Pancreas (tissue), 10 donors: ENCODE measurements at regions not wholly inside any gene's neighbourhood (a gene's known extent, or its start where the extent isn't known, plus 50 kb on each side); places are given as distances from the start of the nearest gene placed in this dataset.
"Not testable (repeated sequence)": the region's sequence is repeated elsewhere in the genome, so short reads cannot be mapped to it uniquely, and the experiment has no call there.

Source experiments
- ATAC-seq, 4 donors: fragments of 200-7000 bp; cut with Tn5 transposase; one replicate each; pipeline versions ENCODE4 v1.8.0 to v1.9.1; 2020; ENCODE audit warnings: mild to moderate bottlenecking in 4 of 4, moderate library complexity in 4 of 4
- DNase-seq, 6 donors: peaks; one replicate each; pipeline ENCODE4 v3.0.0-alpha.2; 2020
- FAIRE-seq: peaks from 2 replicates; lab custom pipeline; 2012; peaks lifted over from hg19 to GRCh38; lab: Jason Lieb, UNC
- H3K27ac ChIP-seq, 4 donors: fragments of 200-600 bp; sonication (generic); 1 replicate in 3 of 4; 2 replicates in 1 of 4; pipeline versions ENCODE4 v1.5.0 to v1.8.0; 2020
- H3K27me3 ChIP-seq, 4 donors: fragments of 200-600 bp; one replicate each; pipeline ENCODE4 v1.8.0; 2021
- H3K36me3 ChIP-seq, 3 donors: fragments of 200-600 bp; sonication (generic) in 1 of 3; one replicate each; pipeline versions ENCODE4 v1.5.0 to v1.8.0; 2020 to 2021
- H3K4me1 ChIP-seq, 3 donors: fragments of 200-600 bp; one replicate each; pipeline ENCODE4 v1.8.0; 2021
- H3K4me3 ChIP-seq, 4 donors: fragments of 200-600 bp; sonication (generic) in 2 of 4; one replicate each; pipeline versions ENCODE4 v1.5.0 to v1.8.0; 2020 to 2021
- H3K9me3 ChIP-seq, 4 donors: fragments of 200-600 bp; one replicate each; pipeline ENCODE4 v1.8.0; 2021
- WGBS, 2 donors: extraction: QIAGEN DNeasy Blood & Tissue Kit; methylation state at CpG; one replicate each; pipeline ENCODE4 v1.1.7; 2013; 5-methylcytosine and 5-hydroxymethylcytosine counted together
- intact Hi-C, 3 donors: fragments of 100-400 bp; cut with DNase I; formaldehyde crosslinking; loops; one replicate each; pipeline versions ENCODE4 v1.11.1 to v1.14.2; 2022
- TF ChIP-seq, protein P1 (sequence below), 4 donors: fragments of 200-600 bp; sonication (generic) in 3 of 4; IDR thresholded peaks; one replicate each; pipeline versions ENCODE4 v1.5.0 to v1.8.0; 2021; ENCODE audit warnings: antibody characterized with exemption in 4 of 4
- donor health status: healthy with polysubstance abuse.
- donor health status: DM: no; HTN: no; CAD: no; lungs with moderate emphysema.
- donor health status: DM: no; HTN: no; CAD: no.
- donor health status: control.
- donor health status: control.
- donor health status: Bipolar disorder and iron deficiency.
- donor health status: DM: yes; HTN: yes; CAD: no.
- donor health status: DM: no; HTN: no; CAD: no.
- donor health status: DM: no; HTN: no; CAD: no.
- donor health status: DM: yes; HTN: yes; CAD: no.

DNA sequence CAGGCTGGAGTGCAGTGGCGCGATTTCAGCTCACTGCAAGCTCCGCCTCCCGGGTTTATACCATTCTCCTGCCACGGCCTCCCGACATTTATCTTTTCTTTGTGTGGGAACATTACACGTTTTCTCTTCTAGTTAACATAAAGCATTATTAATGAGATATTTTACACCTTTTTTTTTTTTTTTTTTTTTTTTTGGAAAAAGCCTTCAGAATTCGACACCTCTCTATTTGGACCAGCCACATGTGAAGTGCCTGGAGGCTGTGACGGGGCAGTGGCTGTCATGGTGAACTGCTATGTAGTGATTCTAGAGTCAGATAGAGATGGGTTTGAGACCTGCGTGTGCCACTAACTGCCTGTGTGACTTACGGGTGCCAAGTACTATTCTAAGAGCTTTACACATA, 64.3 kb downstream of the SMIM38 start:
- no peaks in the 10 kb centered on the region for H3K4me1 ChIP-seq
- H3K4me3 ChIP-seq = no peak overlapping the region
- intact Hi-C loops = no loop called here
- H3K36me3 ChIP-seq = no peaks in the 10 kb centered on the region
- H3K9me3 ChIP-seq = no peaks in the 10 kb centered on the region
- TF ChIP-seq, protein P1, sequence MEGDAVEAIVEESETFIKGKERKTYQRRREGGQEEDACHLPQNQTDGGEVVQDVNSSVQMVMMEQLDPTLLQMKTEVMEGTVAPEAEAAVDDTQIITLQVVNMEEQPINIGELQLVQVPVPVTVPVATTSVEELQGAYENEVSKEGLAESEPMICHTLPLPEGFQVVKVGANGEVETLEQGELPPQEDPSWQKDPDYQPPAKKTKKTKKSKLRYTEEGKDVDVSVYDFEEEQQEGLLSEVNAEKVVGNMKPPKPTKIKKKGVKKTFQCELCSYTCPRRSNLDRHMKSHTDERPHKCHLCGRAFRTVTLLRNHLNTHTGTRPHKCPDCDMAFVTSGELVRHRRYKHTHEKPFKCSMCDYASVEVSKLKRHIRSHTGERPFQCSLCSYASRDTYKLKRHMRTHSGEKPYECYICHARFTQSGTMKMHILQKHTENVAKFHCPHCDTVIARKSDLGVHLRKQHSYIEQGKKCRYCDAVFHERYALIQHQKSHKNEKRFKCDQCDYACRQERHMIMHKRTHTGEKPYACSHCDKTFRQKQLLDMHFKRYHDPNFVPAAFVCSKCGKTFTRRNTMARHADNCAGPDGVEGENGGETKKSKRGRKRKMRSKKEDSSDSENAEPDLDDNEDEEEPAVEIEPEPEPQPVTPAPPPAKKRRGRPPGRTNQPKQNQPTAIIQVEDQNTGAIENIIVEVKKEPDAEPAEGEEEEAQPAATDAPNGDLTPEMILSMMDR (IDR thresholded peaks at IDR 0.05) = no peak
- H3K27me3 ChIP-seq = no peaks in the 10 kb centered on the region
- no peak overlapping the region for H3K27ac ChIP-seq
- ATAC-seq = peak in 2 of 4 donors; percentile 10 to 13
- peak in 1 of 6 donors; percentile 4 for DNase-seq
- FAIRE-seq = no peak
- 56 to 60% methylated on average over 11 of the region's 11 CpGs for WGBS, 2 donors

DNA sequence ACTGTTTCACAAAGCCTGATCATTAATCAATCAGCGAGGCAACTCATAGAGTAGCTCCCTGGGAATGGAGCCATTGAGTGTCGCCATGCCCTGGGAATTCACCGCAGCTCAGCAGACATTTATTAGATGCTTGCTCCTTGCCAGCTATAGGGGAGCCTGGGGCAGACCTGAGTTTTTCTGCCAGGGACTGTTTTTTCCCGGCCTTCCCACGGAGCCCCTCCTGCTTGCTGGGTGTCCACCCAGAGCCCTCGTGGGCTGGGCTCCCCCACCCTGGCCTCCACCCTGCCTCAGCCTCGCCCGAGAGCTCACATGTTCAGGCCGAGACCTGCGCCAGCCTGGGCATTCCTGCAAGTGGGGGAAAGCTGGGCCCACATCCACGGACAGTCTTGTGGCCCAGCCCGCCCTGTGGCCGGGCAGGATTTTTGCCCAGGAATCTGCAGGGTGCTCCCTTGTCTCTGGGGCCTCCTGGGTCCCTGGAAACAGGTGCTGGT, 64.9 kb downstream of the SMIM38 start:
- peak; percentile 66 to 85 (median 74) for ATAC-seq
- peak overlapping the region in 3 of 4 donors; percentile 5 to 37 (median 28) for H3K27ac ChIP-seq

DNA sequence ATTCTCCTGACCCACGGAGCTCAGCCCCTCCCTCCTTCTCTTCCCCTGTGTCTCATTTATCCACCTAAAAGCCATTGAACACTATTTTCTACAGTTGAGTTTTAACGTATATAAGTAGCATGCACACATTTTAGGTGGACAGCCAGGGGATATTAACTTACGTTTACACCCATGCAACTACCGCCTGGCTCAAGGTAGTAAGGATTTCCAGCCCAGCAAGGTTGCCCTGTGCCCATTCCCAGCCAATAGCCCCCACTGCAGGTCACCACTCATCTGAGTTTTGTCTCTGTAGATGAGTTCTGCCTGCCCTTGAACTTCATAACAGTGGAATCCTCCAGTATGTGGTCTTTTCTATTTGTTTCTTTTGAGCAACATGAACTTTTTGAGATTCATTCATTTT, 65.4 kb downstream of the SMIM38 start:
- Histone ChIP-seq H3K27ac (peak overlapping the region in 1 of 4 donors; percentile 37), H3K4me1 (no peaks in the 10 kb centered on the region), H3K27me3 (no peaks in the 10 kb centered on the region), H3K4me3 (no peak overlapping the region), H3K36me3 (no peaks in the 10 kb centered on the region), H3K9me3 (no peaks in the 10 kb centered on the region)
- FAIRE-seq = no peak
- no peak for DNase-seq
- 76 to 78% methylated on average over 4 of the region's 4 CpGs for WGBS, 2 donors
- no peak for ATAC-seq
- TF ChIP-seq, protein P1 (IDR thresholded peaks at IDR 0.05) = no peak
- intact Hi-C loops = no loop called here

More for the DNA sequence above, 64.9 kb downstream of the SMIM38 start:
- Histone ChIP-seq H3K36me3 (no peaks in the 10 kb centered on the region), H3K4me3 (no peak overlapping the region), H3K9me3 (no peaks in the 10 kb centered on the region), H3K4me1 (no peaks in the 10 kb centered on the region), H3K27me3 (no peaks in the 10 kb centered on the region)
- peak in 4 of 6 donors; percentile 16 to 46 (median 32) for DNase-seq
- intact Hi-C loops = no loop called here
- TF ChIP-seq, protein P1 (IDR thresholded peaks at IDR 0.05) = no peak
- WGBS, 2 donors = 62 to 68% methylated on average over 13 of the region's 13 CpGs
- no peak for FAIRE-seq

DNA sequence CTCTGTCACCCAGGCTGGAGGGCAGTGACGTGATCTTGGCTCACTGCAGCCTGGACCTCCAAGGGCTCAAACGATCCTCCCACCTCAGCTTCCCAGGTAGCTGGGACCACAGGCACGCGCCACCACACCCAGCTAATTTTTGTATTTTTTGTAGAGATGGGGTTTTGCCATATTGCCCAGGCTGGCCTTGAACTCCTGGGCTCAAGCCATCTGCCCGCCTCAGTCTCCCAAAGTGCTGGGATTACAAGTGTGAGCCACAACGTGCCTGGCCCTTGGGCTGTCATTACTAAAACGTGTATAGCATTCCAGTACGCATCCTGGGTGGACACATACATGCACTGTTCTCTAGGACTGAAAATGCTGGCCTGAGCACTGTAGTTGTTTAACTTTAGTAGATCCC, 65.9 kb downstream of the SMIM38 start:
- H3K4me3 ChIP-seq, FAIRE-seq, intact Hi-C loops, H3K27me3 ChIP-seq, ATAC-seq, H3K9me3 ChIP-seq, H3K36me3 ChIP-seq, H3K4me1 ChIP-seq, H3K27ac ChIP-seq: not testable (repeated sequence)
- DNase-seq = peak in 2 of 6 donors; percentile 5 to 21
- 82 to 87% methylated on average over 8 of the region's 8 CpGs for WGBS, 2 donors

DNA sequence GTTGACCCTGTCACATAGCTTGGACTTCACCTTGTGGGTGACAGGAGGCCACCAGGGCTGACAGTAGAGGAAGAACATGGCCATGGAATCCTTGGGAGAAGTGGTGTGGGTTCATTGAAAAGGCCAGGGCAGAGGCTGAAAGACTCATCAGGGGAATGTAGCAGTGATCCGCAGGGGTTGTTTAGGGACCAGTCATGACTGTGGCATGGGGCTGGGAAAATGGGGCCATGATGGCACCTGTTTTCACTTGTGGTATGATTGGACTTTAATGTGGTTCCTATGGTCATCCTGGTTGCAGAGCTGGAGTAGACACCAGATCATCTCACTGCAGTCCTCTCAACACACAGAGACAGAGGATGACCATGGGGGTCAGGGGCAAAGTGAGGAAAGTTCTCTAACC, 66.7 kb upstream of the MYEOV start:
- intact Hi-C loops = no loop called here
- peak in 2 of 6 donors; percentile 7 to 12 for DNase-seq
- TF ChIP-seq, protein P1 (IDR thresholded peaks at IDR 0.05) = no peak

More for the DNA sequence above, 66.7 kb upstream of the MYEOV start:
- ATAC-seq = no peak
- H3K27me3 ChIP-seq = no peaks in the 10 kb centered on the region
- no peak for FAIRE-seq
- no peaks in the 10 kb centered on the region for H3K4me1 ChIP-seq
- 91 to 96% methylated on average over 1 of the region's 1 CpG for WGBS, 2 donors
- no peak overlapping the region for H3K27ac ChIP-seq
- H3K9me3 ChIP-seq = no peaks in the 10 kb centered on the region
- no peaks in the 10 kb centered on the region for H3K36me3 ChIP-seq
- H3K4me3 ChIP-seq = no peak overlapping the region
